HepG2 (cell line): ENCODE measurements at regions not wholly inside any gene's neighbourhood (a gene's known extent, or its start where the extent isn't known, plus 50 kb on each side); places are given as distances from the start of the nearest gene placed in this dataset.
"Not testable (repeated sequence)": the region's sequence is repeated elsewhere in the genome, so short reads cannot be mapped to it uniquely, and the experiment has no call there.

Experiments
- ASH2L ChIP-seq: fragments of 300-600, 200-600 bp; sonication (generic); IDR thresholded peaks from 2 replicates; pipeline ENCODE4 v1.7.0; 2017; ENCODE audit warnings: low read depth, mild to moderate bottlenecking, moderate library complexity, mixed read lengths, low read length; ENCODE audit not compliant: insufficient read length
- HDAC1 ChIP-seq: sonication (generic); formaldehyde crosslinking; IDR thresholded peaks from 2 replicates; pipeline ENCODE4 v1.5.1; 2020; ENCODE audit warnings: mild to moderate bottlenecking, missing genetic modification reagents
- ZNF24 ChIP-seq: fragments of 450-650 bp; IDR thresholded peaks from 2 replicates; pipeline ENCODE4 v1.6.1; 2017; ENCODE audit warnings: antibody characterized with exemption, mild to moderate bottlenecking
- ZNF580 ChIP-seq: IDR thresholded peaks from 2 replicates; pipeline ENCODE4 v1.6.1; 2016; ENCODE audit warnings: low read depth, borderline replicate concordance
- TF ChIP-seq, protein P1 (sequence below): fragments of 450-650 bp; IDR thresholded peaks from 2 replicates; pipeline ENCODE4 v1.6.1; 2017; ENCODE audit warnings: mild to moderate bottlenecking

DNA sequence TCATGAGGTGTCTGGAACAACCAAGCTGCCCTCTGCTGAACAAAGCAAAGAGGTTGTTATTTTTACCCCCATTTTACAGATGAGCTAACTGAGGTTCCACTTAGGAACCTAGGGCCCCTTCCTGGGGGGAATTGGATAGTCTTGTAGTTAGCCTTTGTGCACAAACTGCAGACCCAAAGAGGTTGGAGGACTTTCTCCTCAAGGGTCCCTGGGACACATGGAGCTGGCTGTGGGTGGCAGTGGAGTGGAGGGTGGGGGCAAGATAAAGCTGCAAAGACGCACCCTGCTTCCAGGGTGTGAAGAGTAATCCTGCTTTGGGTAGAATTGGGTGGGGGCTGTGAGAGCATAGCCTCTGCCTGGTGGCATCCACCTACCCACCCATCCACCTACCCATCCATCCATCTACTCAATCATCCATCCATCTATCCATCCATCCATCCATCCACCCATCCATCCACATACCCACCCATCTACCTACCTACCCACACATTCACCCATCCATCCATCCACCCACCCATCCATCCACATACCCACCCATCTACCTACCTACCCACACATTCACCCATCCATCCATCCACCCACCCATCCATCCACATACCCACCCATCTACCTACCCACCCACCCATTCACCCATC, 73.7 kb downstream of the KCTD15 start:
- TF ChIP-seq, protein P1, sequence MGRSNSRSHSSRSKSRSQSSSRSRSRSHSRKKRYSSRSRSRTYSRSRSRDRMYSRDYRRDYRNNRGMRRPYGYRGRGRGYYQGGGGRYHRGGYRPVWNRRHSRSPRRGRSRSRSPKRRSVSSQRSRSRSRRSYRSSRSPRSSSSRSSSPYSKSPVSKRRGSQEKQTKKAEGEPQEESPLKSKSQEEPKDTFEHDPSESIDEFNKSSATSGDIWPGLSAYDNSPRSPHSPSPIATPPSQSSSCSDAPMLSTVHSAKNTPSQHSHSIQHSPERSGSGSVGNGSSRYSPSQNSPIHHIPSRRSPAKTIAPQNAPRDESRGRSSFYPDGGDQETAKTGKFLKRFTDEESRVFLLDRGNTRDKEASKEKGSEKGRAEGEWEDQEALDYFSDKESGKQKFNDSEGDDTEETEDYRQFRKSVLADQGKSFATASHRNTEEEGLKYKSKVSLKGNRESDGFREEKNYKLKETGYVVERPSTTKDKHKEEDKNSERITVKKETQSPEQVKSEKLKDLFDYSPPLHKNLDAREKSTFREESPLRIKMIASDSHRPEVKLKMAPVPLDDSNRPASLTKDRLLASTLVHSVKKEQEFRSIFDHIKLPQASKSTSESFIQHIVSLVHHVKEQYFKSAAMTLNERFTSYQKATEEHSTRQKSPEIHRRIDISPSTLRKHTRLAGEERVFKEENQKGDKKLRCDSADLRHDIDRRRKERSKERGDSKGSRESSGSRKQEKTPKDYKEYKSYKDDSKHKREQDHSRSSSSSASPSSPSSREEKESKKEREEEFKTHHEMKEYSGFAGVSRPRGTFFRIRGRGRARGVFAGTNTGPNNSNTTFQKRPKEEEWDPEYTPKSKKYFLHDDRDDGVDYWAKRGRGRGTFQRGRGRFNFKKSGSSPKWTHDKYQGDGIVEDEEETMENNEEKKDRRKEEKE = not testable (repeated sequence)
- TF ChIP-seq ZNF24; HDAC1 (CRISPR knock-in tag); ASH2L; ZNF580 (CRISPR knock-in tag): not testable (repeated sequence)
